K562 (cell line): ENCODE measurements at regions not wholly inside any gene's neighbourhood (a gene's known extent, or its start where the extent isn't known, plus 50 kb on each side); places are given as distances from the start of the nearest gene placed in this dataset.

ENCODE experiments used
- ATAC-seq: fragments of 200-7000 bp; cut with Tn5 transposase; 3 replicates; pipeline ENCODE4 v1.9.1; 2020; ENCODE audit warnings: moderate library complexity
- BruUV-seq: library from RNA; stranded (reverse); fragments of 400-500 nt; replicated peaks from 2 replicates; lab custom pipeline; 2021; lab: Mats Ljungman, UMichigan
- CTCF ChIA-PET: fragments of 300-600 bp; formaldehyde crosslinking; extraction: SDS; loops from one replicate; lab custom pipeline; 2021; ENCODE audit warnings: low intra/inter-chr PET ratio; lab: Yijun Ruan, JAX
- POLR2A ChIA-PET: fragments of 300-600, 350-650 bp; sonication (Branson Sonifier 250); formaldehyde crosslinking; extraction: SDS; loops from one replicate; lab custom pipeline; 2021; ENCODE audit warnings: antibody characterized with exemption, inconsistent platforms; lab: Yijun Ruan, JAX
- DNase-seq, 4 experiments: peaks; one replicate each; pipeline versions ENCODE4 v3.0.0 to v3.0.0-alpha.2; 2011 to 2018; ENCODE audit warnings: low spot score in 3 of 4, mixed read lengths in 3 of 4; ENCODE audit errors: extremely low read depth in 1 of 4
- FAIRE-seq: peaks from 2 replicates; lab custom pipeline; 2011; peaks lifted over from hg19 to GRCh38; lab: Jason Lieb, UNC
- H2AFZ ChIP-seq: 2 replicates; pipeline ENCODE4 v1.6.0; 2011; ENCODE audit warnings: low read depth, low read length, control low read depth, inconsistent platforms
- H3K27ac ChIP-seq: fragments of 200-600 bp; 3 replicates; pipeline ENCODE4 v1.8.0; 2011; ENCODE audit warnings: low read depth, mild to moderate bottlenecking, control low read depth, inconsistent platforms, low read length, moderate library complexity, mixed read lengths; ENCODE audit errors: extremely low read depth
- H3K27me3 ChIP-seq, 2 experiments: fragments of 300-600 bp in 1 of 2; 2 replicates in 1 of 2; 3 replicates in 1 of 2; pipeline versions ENCODE4 v1.6.0 to v1.8.0; 2011; ENCODE audit warnings: inconsistent platforms in 2 of 2, low read length in 2 of 2, mild to moderate bottlenecking in 1 of 2, mixed read lengths in 1 of 2, moderate library complexity in 1 of 2; ENCODE audit not compliant: control insufficient read depth in 2 of 2, insufficient read depth in 2 of 2
- H3K36me3 ChIP-seq: fragments of 300-600 bp; 3 replicates; pipeline ENCODE4 v1.8.0; 2011; ENCODE audit warnings: mild to moderate bottlenecking, low read length, inconsistent platforms; ENCODE audit not compliant: control insufficient read depth, insufficient read depth
- H3K4me1 ChIP-seq, 2 experiments: fragments of 200-600 bp in 1 of 2; replicated peaks in 1 of 2; 2 replicates in 1 of 2; 3 replicates in 1 of 2; pipeline versions ENCODE4 v1.5.1 to v1.8.0; 2011; ENCODE audit warnings: inconsistent platforms in 2 of 2, low read length in 2 of 2, mild to moderate bottlenecking in 1 of 2, mixed read lengths in 1 of 2, moderate library complexity in 1 of 2; ENCODE audit not compliant: control insufficient read depth in 2 of 2, insufficient read depth in 2 of 2
- H3K4me2 ChIP-seq: 2 replicates; pipeline ENCODE4 v1.6.1; 2011; ENCODE audit warnings: low read length, control low read depth, inconsistent platforms, mixed read lengths; ENCODE audit not compliant: insufficient read depth
- H3K4me3 ChIP-seq: fragments of 200-600 bp; sonication (generic), shearing (Covaris generic); 2 replicates; pipeline ENCODE4 v1.5.1; 2016; ENCODE audit warnings: control low read depth, inconsistent platforms
- H3K79me2 ChIP-seq: fragments of 200-600 bp; 3 replicates; pipeline ENCODE4 v1.8.0; 2011; ENCODE audit warnings: low read length, inconsistent platforms; ENCODE audit not compliant: control insufficient read depth, insufficient read depth
- H3K9ac ChIP-seq, 2 experiments: 2 replicates each; pipeline versions ENCODE4 v1.6.0 to v1.6.1; 2011; ENCODE audit warnings: low read depth in 2 of 2, low read length in 2 of 2, control low read depth in 1 of 2, inconsistent platforms in 1 of 2, mild to moderate bottlenecking in 1 of 2, mixed read lengths in 1 of 2; ENCODE audit not compliant: insufficient read depth in 1 of 2
- H3K9me1 ChIP-seq: one replicate; pipeline ENCODE4 v1.6.0; 2011; ENCODE audit warnings: inconsistent platforms, mild to moderate bottlenecking, low read length, moderate library complexity; ENCODE audit not compliant: control insufficient read depth, insufficient read depth
- H3K9me3 ChIP-seq: replicated peaks from 2 replicates; pipeline ENCODE4 v1.5.1; 2011; ENCODE audit warnings: low read depth, low read length, inconsistent platforms; ENCODE audit not compliant: control insufficient read depth, insufficient read depth
- H4K20me1 ChIP-seq: replicated peaks from 2 replicates; pipeline ENCODE4 v1.6.1; 2011; ENCODE audit warnings: low read length, inconsistent platforms, mixed read lengths; ENCODE audit not compliant: control insufficient read depth, insufficient read depth
- CBFA2T2 ChIP-seq: fragments of 450-650 bp; conservative IDR thresholded peaks from 2 replicates; pipeline ENCODE4 v1.6.1; 2017; ENCODE audit warnings: mild to moderate bottlenecking
- CCAR2 ChIP-seq: fragments of 200-400 bp; formaldehyde crosslinking; IDR thresholded peaks from 2 replicates; pipeline ENCODE4 v1.6.1; 2017; ENCODE audit warnings: mild to moderate bottlenecking, low read depth, low read length
- CEBPG ChIP-seq, 3 experiments: fragments of 200-800 bp in 1 of 3; sonication (Bioruptor generic) in 1 of 3; sonication (generic) in 1 of 3; formaldehyde crosslinking in 1 of 3; IDR thresholded peaks in 2 of 3; conservative IDR thresholded peaks in 1 of 3; 2 replicates each; pipeline versions ENCODE4 v1.6.1 to v1.8.0; 2016 to 2022; ENCODE audit warnings: missing compliant biosample characterization in 2 of 3, missing genetic modification characterization in 2 of 3, mild to moderate bottlenecking in 1 of 3, missing genetic modification reagents in 1 of 3
- DMBX1 ChIP-seq: fragments of 250-450 bp; sonication (Bioruptor Pico); IDR thresholded peaks from 2 replicates; pipeline ENCODE4 v1.8.0; 2022; ENCODE audit warnings: inconsistent platforms, mild to moderate bottlenecking, moderate library complexity, borderline replicate concordance
- E2F1 ChIP-seq: sonication (generic); formaldehyde crosslinking; IDR thresholded peaks from 2 replicates; pipeline ENCODE4 v1.8.1; 2023; ENCODE audit warnings: mild to moderate bottlenecking, missing genetic modification reagents, moderate library complexity
- ELF4 ChIP-seq: fragments of 450-650 bp; formaldehyde crosslinking; IDR thresholded peaks from 2 replicates; pipeline ENCODE4 v1.4.0; 2022; ENCODE audit warnings: missing genetic modification characterization
- MED1 ChIP-seq: sonication (generic); formaldehyde crosslinking; IDR thresholded peaks from 2 replicates; pipeline ENCODE4 v1.8.1; 2023; ENCODE audit warnings: missing genetic modification reagents, borderline replicate concordance
- NFIC ChIP-seq: fragments of 450-650 bp; IDR thresholded peaks from 2 replicates; pipeline ENCODE4 v1.6.1; 2017; ENCODE audit warnings: mild to moderate bottlenecking, inconsistent platforms
- PRMT5 ChIP-seq: sonication (generic); formaldehyde crosslinking; IDR thresholded peaks from 2 replicates; pipeline ENCODE4 v1.5.0; 2020; ENCODE audit warnings: missing genetic modification reagents
- RHOXF2B ChIP-seq: fragments of 250-450 bp; sonication (Bioruptor Pico); conservative IDR thresholded peaks from 2 replicates; pipeline ENCODE4 v1.5.1; 2021
- TSHZ1 ChIP-seq: fragments of 250-450 bp; sonication (Bioruptor Pico); IDR thresholded peaks from 2 replicates; pipeline ENCODE4 v1.4.0; 2020; ENCODE audit warnings: mild to moderate bottlenecking, moderate library complexity
- UBTF ChIP-seq, 2 experiments: IDR thresholded peaks; 2 replicates each; pipeline ENCODE4 v1.6.1; 2012; ENCODE audit warnings: improper control_type of control experiment in 2 of 2, low read depth in 2 of 2, low read length in 2 of 2, borderline replicate concordance in 1 of 2
- YBX1 ChIP-seq: fragments of 450-650 bp; IDR thresholded peaks from 2 replicates; pipeline ENCODE4 v1.7.1; 2016; ENCODE audit warnings: mild to moderate bottlenecking
- ZBTB12 ChIP-seq: fragments of 250-450 bp; sonication (Bioruptor Pico); IDR thresholded peaks from 2 replicates; pipeline ENCODE4 v1.4.0; 2020
- ZFX ChIP-seq: sonication (generic); formaldehyde crosslinking; IDR thresholded peaks from 2 replicates; pipeline ENCODE4 v1.8.0; 2022; ENCODE audit warnings: mild to moderate bottlenecking, missing genetic modification reagents, moderate library complexity
- ZNF184 ChIP-seq: sonication (generic); formaldehyde crosslinking; IDR thresholded peaks from 2 replicates; pipeline ENCODE4 v1.5.0; 2020; ENCODE audit warnings: missing genetic modification reagents
- WGBS: fragments of 100-300 bp; shearing (Covaris generic); methylation state at CpG from one replicate; pipeline ENCODE4 v1.1.6; 2016; ENCODE audit warnings: low coverage, mixed read lengths; ENCODE audit not compliant: insufficient coverage; ENCODE audit errors: missing lambda C conversion rate; 5-methylcytosine and 5-hydroxymethylcytosine counted together
- in situ Hi-C: fragments of 300-500 bp; cut with MboI; formaldehyde crosslinking; loops from 4 replicates; pipeline ENCODE4 v1.15.0; 2018; ENCODE audit warnings: inconsistent platforms, mixed read lengths
- intact Hi-C: fragments of 100-400 bp; cut with micrococcal nuclease; formaldehyde crosslinking; loops from 2 replicates; pipeline ENCODE4 v1.14.2; 2022

- Histone ChIP-seq H3K4me3 (no peak overlapping the region), H3K79me2 (no peaks in the 10 kb centered on the region), H3K9me3 (no peaks in the 10 kb centered on the region), H3K9ac (no peak overlapping the region), H3K27ac (no peak overlapping the region), H3K4me1 (no peaks in the 10 kb centered on the region), H2AFZ (no peak overlapping the region), H3K9me1 (no peaks in the 10 kb centered on the region), H3K36me3 (no peaks in the 10 kb centered on the region), H3K27me3 (peaks cover 9 to 38% of the 10 kb centered on the region in 2 experiments; a peak in 4 of 5 replicates), H3K4me2 (no peak overlapping the region), H4K20me1 (peaks cover 13% of the 10 kb centered on the region; the same call in 1 of the 2 replicates)
- WGBS = 0% methylated on average over 4 of the region's 4 CpGs
- in situ Hi-C loops (no loop called here), intact Hi-C loops (no loop called here)
- CTCF ChIA-PET = no interaction called here
- ATAC-seq (no peak), DNase-seq (no peak), FAIRE-seq (no peak)
- POLR2A ChIA-PET = interaction anchor here (0.7 kb wide), 1 partner anchor 11 kb away, joined by 3 read pairs; no protein-coding TSS in a partner anchor
- BruUV-seq = no TSS peak
- no peak for TF ChIP-seq ZFX (CRISPR knock-in tag)
- no peak for TF ChIP-seq DMBX1
- no peak for TF ChIP-seq PRMT5 (CRISPR knock-in tag)
- TF ChIP-seq CCAR2 = no peak
- no peak for TF ChIP-seq ELF4 (CRISPR knock-in tag)
- no peak for TF ChIP-seq MED1 (CRISPR knock-in tag)
- no peak for TF ChIP-seq E2F1
- no peak for TF ChIP-seq CEBPG (CRISPR knock-in tag; IDR thresholded peaks at IDR 0.05)
- TF ChIP-seq CEBPG (tag; conservative IDR thresholded peaks at IDR 0.05 in 1 of 2, IDR thresholded peaks at IDR 0.05 in 1 of 2) = no peak
- TF ChIP-seq NFIC = no peak
- no peak for TF ChIP-seq RHOXF2B (CRISPR knock-in tag)
- no peak for TF ChIP-seq TSHZ1 (CRISPR knock-in tag)
- no peak for TF ChIP-seq YBX1
- TF ChIP-seq CBFA2T2 = no peak
- no peak for TF ChIP-seq ZBTB12 (CRISPR knock-in tag)
- no peak for TF ChIP-seq ZNF184 (CRISPR knock-in tag)
- no peak for TF ChIP-seq UBTF (IDR thresholded peaks at IDR 0.05; ENCODE audit: borderline replicate concordance in 1 of 2, low read depth in 2 of 2, low read length in 2 of 2)
Observed at GRCh38 chr1:37294096-37294495, 180.3 kb upstream of the ZC3H12A start.
